Right kidney (tissue), 1 donor: ENCODE measurements at regions not wholly inside any gene's neighbourhood (a gene's known extent, or its start where the extent isn't known, plus 50 kb on each side); places are given as distances from the start of the nearest gene placed in this dataset.
"Not testable (repeated sequence)": the region's sequence is repeated elsewhere in the genome, so short reads cannot be mapped to it uniquely, and the experiment has no call there.

ENCODE experiments used
- DNase-seq: peaks from one replicate; pipeline ENCODE4 v3.0.0-alpha.2; 2016

GRCh38 chr3:80023010-80023409 lies 255.2 kb upstream of the ROBO1 start:
- no peak for DNase-seq

- no peak for DNase-seq
Observed at GRCh38 chr3:80018375-80018774, 250.6 kb upstream of the ROBO1 start.

GRCh38 chr3:80017369-80017768 lies 249.6 kb upstream of the ROBO1 start:
- DNase-seq, result no peak

- no peak for DNase-seq
Observed at GRCh38 chr3:80014576-80014975, 246.8 kb upstream of the ROBO1 start.

GRCh38 chr3:80010021-80010571 lies 242.3 kb upstream of the ROBO1 start:
- DNase-seq, result no peak

- no peak for DNase-seq
Observed at GRCh38 chr3:80007522-80007921, 239.7 kb upstream of the ROBO1 start.

- DNase-seq, result no peak
Observed at GRCh38 chr3:80006315-80006714, 238.5 kb upstream of the ROBO1 start.

GRCh38 chr3:80000022-80000421 lies 232.2 kb upstream of the ROBO1 start:
- no peak for DNase-seq

GRCh38 chr3:79994397-79994796 lies 226.6 kb upstream of the ROBO1 start:
- DNase-seq, result no peak

- no peak for DNase-seq
Observed at GRCh38 chr3:79986338-79986737, 218.5 kb upstream of the ROBO1 start.

GRCh38 chr3:79985816-79986215 lies 218.0 kb upstream of the ROBO1 start:
- no peak for DNase-seq

- no peak for DNase-seq
Observed at GRCh38 chr3:79983118-79983517, 215.3 kb upstream of the ROBO1 start.

- DNase-seq, result no peak
Observed at GRCh38 chr3:79979990-79980389, 212.2 kb upstream of the ROBO1 start.

- DNase-seq, result no peak
Observed at GRCh38 chr3:79976466-79976865, 208.7 kb upstream of the ROBO1 start.

GRCh38 chr3:79973917-79974595 lies 206.3 kb upstream of the ROBO1 start:
- no peak for DNase-seq

GRCh38 chr3:79973482-79973881 lies 205.7 kb upstream of the ROBO1 start:
- no peak for DNase-seq

- DNase-seq, result no peak
Observed at GRCh38 chr3:79968418-79968817, 200.6 kb upstream of the ROBO1 start.

- no peak for DNase-seq
Observed at GRCh38 chr3:79960594-79960993, 192.8 kb upstream of the ROBO1 start.

GRCh38 chr3:79957066-79957465 lies 189.3 kb upstream of the ROBO1 start:
- DNase-seq, result no peak

GRCh38 chr3:79954756-79955155 lies 187.0 kb upstream of the ROBO1 start:
- no peak for DNase-seq

GRCh38 chr3:79953591-79954101 lies 185.8 kb upstream of the ROBO1 start:
- no peak for DNase-seq

- DNase-seq, result not testable (repeated sequence)
Observed at GRCh38 chr3:79951426-79951825, 183.6 kb upstream of the ROBO1 start.

- DNase-seq, result no peak
Observed at GRCh38 chr3:79947957-79948356, 180.2 kb upstream of the ROBO1 start.

- DNase-seq, result no peak
Observed at GRCh38 chr3:79947469-79947868, 179.7 kb upstream of the ROBO1 start.
